HG03575 (cell line): ENCODE measurements at regions not wholly inside any gene's neighbourhood (a gene's known extent, or its start where the extent isn't known, plus 50 kb on each side); places are given as distances from the start of the nearest gene placed in this dataset.
"Not testable (repeated sequence)": the region's sequence is repeated elsewhere in the genome, so short reads cannot be mapped to it uniquely, and the experiment has no call there.

Experiments used
- ATAC-seq: cut with Tn5 transposase; IDR thresholded peaks from one replicate; pipeline ENCODE4 v1.9.1; 2021; ENCODE audit not compliant: unreplicated experiment, insufficient number of reproducible peaks, low FRiP score; ENCODE audit errors: extremely low read depth

- no peak for ATAC-seq
Observed at GRCh38 chr14:97061714-97062113, 264.5 kb downstream of the VRK1 start.

- no peak for ATAC-seq
Observed at GRCh38 chr14:97065305-97066067, 268.3 kb downstream of the VRK1 start.

GRCh38 chr14:97066068-97066899 lies 269.1 kb downstream of the VRK1 start:
- ATAC-seq: no peak

GRCh38 chr14:97068293-97068692 lies 271.1 kb downstream of the VRK1 start:
- not testable (repeated sequence) for ATAC-seq

GRCh38 chr14:97070259-97070658 lies 273.1 kb downstream of the VRK1 start:
- ATAC-seq: no peak

- ATAC-seq: no peak
Observed at GRCh38 chr14:97071177-97071576, 274.0 kb downstream of the VRK1 start.

- ATAC-seq: no peak
Observed at GRCh38 chr14:97073622-97074021, 276.4 kb downstream of the VRK1 start.

GRCh38 chr14:97074456-97074855 lies 277.3 kb downstream of the VRK1 start:
- no peak for ATAC-seq

GRCh38 chr14:97074856-97075255 lies 277.7 kb downstream of the VRK1 start:
- ATAC-seq: no peak

- no peak for ATAC-seq
Observed at GRCh38 chr14:97077253-97077653, 280.1 kb downstream of the VRK1 start.

- no peak for ATAC-seq
Observed at GRCh38 chr14:97077687-97078086, 280.5 kb downstream of the VRK1 start.

GRCh38 chr14:97080991-97081390 lies 283.8 kb downstream of the VRK1 start:
- no peak for ATAC-seq

GRCh38 chr14:97095269-97095668 lies 298.1 kb downstream of the VRK1 start:
- no peak for ATAC-seq

- no peak for ATAC-seq
Observed at GRCh38 chr14:97097296-97097695, 300.1 kb downstream of the VRK1 start.

GRCh38 chr14:97100306-97100705 lies 303.1 kb downstream of the VRK1 start:
- no peak for ATAC-seq

GRCh38 chr14:97101561-97101960 lies 304.4 kb downstream of the VRK1 start:
- no peak for ATAC-seq

GRCh38 chr14:97104029-97104428 lies 306.8 kb downstream of the VRK1 start:
- ATAC-seq: no peak

GRCh38 chr14:97106166-97106565 lies 309.0 kb downstream of the VRK1 start:
- peak; percentile 71 for ATAC-seq

GRCh38 chr14:97106609-97107008 lies 309.4 kb downstream of the VRK1 start:
- ATAC-seq: no peak

GRCh38 chr14:97107080-97107479 lies 309.9 kb downstream of the VRK1 start:
- no peak for ATAC-seq
